GM23338 (cell line): ENCODE measurements at regions not wholly inside any gene's neighbourhood (a gene's known extent, or its start where the extent isn't known, plus 50 kb on each side); places are given as distances from the start of the nearest gene placed in this dataset.
"Not testable (repeated sequence)": the region's sequence is repeated elsewhere in the genome, so short reads cannot be mapped to it uniquely, and the experiment has no call there.

Source experiments
- ATAC-seq: fragments of 200-7000 bp; cut with Tn5 transposase; 3 replicates; pipeline ENCODE4 v1.9.1; 2020
- DNase-seq: peaks from one replicate; pipeline ENCODE4 v3.0.0-alpha.2; 2015; ENCODE audit warnings: low spot score
- H2AFZ ChIP-seq: fragments of 200-600 bp; sonication (generic); 2 replicates; pipeline ENCODE4 v1.8.0; 2016; ENCODE audit warnings: antibody characterized with exemption, mild to moderate bottlenecking, moderate library complexity
- H3F3A ChIP-seq: fragments of 200-600 bp; sonication (generic); replicated peaks from 2 replicates; pipeline ENCODE4 v1.8.0; 2017; ENCODE audit warnings: antibody characterized with exemption, mixed run types, low read depth
- H3K27ac ChIP-seq: fragments of 200-600 bp; sonication (generic); 2 replicates; pipeline ENCODE4 v1.6.1; 2016; ENCODE audit warnings: low read depth
- H3K27me3 ChIP-seq: fragments of 200-600 bp; sonication (generic); 2 replicates; pipeline ENCODE4 v1.8.0; 2016; ENCODE audit warnings: mild to moderate bottlenecking, mixed run types, moderate library complexity; ENCODE audit not compliant: insufficient read depth
- H3K36me3 ChIP-seq: fragments of 200-600 bp; sonication (generic); 2 replicates; pipeline ENCODE4 v1.8.0; 2016; ENCODE audit warnings: mild to moderate bottlenecking; ENCODE audit not compliant: insufficient read depth
- H3K4me1 ChIP-seq: fragments of 200-600 bp; sonication (generic); 2 replicates; pipeline ENCODE4 v1.8.0; 2016; ENCODE audit warnings: mild to moderate bottlenecking, moderate library complexity; ENCODE audit not compliant: insufficient read depth
- H3K4me2 ChIP-seq: fragments of 200-600 bp; sonication (generic); 2 replicates; pipeline ENCODE4 v1.7.1; 2017; ENCODE audit warnings: mixed run types
- H3K4me3 ChIP-seq: fragments of 200-600 bp; sonication (generic); 2 replicates; pipeline ENCODE4 v1.6.1; 2016; ENCODE audit warnings: mixed run types
- H3K79me2 ChIP-seq: fragments of 200-600 bp; sonication (generic); replicated peaks from 2 replicates; pipeline ENCODE4 v1.8.0; 2017; ENCODE audit warnings: mild to moderate bottlenecking; ENCODE audit not compliant: insufficient read depth
- H3K9me2 ChIP-seq: fragments of 200-600 bp; sonication (generic); 2 replicates; pipeline ENCODE4 v1.8.0; 2017; ENCODE audit not compliant: insufficient read depth
- H4K20me1 ChIP-seq: fragments of 200-600 bp; sonication (generic); replicated peaks from 2 replicates; pipeline ENCODE4 v1.8.0; 2017; ENCODE audit warnings: mild to moderate bottlenecking; ENCODE audit not compliant: insufficient read depth
- H3K27ac Mint-ChIP-seq: 2 replicates; pipeline ENCODE4 v1.8.0; 2020; ENCODE audit warnings: inconsistent platforms, mild to moderate bottlenecking, moderate library complexity, mixed read lengths
- H3K27me3 Mint-ChIP-seq: 3 replicates; pipeline ENCODE4 v1.8.0; 2022; ENCODE audit warnings: low read depth, mild to moderate bottlenecking, moderate library complexity, mixed read lengths, inconsistent platforms; ENCODE audit not compliant: insufficient read depth, poor library complexity
- H3K36me3 Mint-ChIP-seq: 3 replicates; pipeline ENCODE4 v1.8.0; 2021; ENCODE audit warnings: low read depth, mild to moderate bottlenecking, inconsistent platforms, moderate library complexity, mixed read lengths
- H3K4me1 Mint-ChIP-seq: 3 replicates; pipeline ENCODE4 v1.8.0; 2020; ENCODE audit warnings: mild to moderate bottlenecking, inconsistent platforms, mixed read lengths
- H3K4me3 Mint-ChIP-seq: 3 replicates; pipeline ENCODE4 v1.8.0; 2021; ENCODE audit warnings: moderate library complexity, mild to moderate bottlenecking, inconsistent platforms, mixed read lengths
- H3K9me3 Mint-ChIP-seq: 3 replicates; pipeline ENCODE4 v1.8.0; 2020; ENCODE audit warnings: moderate library complexity, mild to moderate bottlenecking, inconsistent platforms, mixed read lengths
- TF ChIP-seq, protein P1 (sequence below): fragments of 250-450 bp; sonication (Bioruptor Pico); IDR thresholded peaks from 2 replicates; pipeline ENCODE4 v1.5.0; 2020; ENCODE audit warnings: mild to moderate bottlenecking, moderate library complexity
- TF ChIP-seq, protein P2 (sequence below): IDR thresholded peaks from one replicate; pipeline ENCODE4 v1.6.1; 2018; ENCODE audit warnings: antibody characterized with exemption; ENCODE audit not compliant: unreplicated experiment

DNA sequence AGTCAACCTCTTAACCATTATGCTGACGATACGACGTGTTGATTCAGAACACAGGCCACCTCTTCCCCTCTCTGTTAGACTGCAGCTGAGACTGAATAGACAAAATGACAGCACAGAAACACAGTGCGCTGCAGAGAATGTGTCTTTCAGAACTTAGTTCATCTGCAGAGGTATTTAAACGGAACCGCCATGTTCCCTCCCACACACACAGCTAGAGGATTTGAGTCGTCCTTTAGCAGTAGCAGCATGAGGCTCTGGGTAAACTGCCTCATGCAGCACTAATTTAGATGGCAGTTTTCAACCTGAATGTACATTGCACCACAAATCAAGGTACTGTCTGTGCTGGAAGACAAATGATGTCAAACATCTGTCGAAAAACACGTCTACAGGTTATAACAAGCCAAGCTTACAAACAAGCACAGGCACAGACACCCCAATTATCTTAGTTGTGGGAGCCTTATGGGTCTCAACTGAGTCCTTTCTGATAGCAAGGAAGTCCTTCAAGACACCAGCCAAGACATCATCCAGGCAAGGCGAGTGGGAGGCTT lies 76.6 kb upstream of the LRRC4C start (continued):
- TF ChIP-seq, protein P1, sequence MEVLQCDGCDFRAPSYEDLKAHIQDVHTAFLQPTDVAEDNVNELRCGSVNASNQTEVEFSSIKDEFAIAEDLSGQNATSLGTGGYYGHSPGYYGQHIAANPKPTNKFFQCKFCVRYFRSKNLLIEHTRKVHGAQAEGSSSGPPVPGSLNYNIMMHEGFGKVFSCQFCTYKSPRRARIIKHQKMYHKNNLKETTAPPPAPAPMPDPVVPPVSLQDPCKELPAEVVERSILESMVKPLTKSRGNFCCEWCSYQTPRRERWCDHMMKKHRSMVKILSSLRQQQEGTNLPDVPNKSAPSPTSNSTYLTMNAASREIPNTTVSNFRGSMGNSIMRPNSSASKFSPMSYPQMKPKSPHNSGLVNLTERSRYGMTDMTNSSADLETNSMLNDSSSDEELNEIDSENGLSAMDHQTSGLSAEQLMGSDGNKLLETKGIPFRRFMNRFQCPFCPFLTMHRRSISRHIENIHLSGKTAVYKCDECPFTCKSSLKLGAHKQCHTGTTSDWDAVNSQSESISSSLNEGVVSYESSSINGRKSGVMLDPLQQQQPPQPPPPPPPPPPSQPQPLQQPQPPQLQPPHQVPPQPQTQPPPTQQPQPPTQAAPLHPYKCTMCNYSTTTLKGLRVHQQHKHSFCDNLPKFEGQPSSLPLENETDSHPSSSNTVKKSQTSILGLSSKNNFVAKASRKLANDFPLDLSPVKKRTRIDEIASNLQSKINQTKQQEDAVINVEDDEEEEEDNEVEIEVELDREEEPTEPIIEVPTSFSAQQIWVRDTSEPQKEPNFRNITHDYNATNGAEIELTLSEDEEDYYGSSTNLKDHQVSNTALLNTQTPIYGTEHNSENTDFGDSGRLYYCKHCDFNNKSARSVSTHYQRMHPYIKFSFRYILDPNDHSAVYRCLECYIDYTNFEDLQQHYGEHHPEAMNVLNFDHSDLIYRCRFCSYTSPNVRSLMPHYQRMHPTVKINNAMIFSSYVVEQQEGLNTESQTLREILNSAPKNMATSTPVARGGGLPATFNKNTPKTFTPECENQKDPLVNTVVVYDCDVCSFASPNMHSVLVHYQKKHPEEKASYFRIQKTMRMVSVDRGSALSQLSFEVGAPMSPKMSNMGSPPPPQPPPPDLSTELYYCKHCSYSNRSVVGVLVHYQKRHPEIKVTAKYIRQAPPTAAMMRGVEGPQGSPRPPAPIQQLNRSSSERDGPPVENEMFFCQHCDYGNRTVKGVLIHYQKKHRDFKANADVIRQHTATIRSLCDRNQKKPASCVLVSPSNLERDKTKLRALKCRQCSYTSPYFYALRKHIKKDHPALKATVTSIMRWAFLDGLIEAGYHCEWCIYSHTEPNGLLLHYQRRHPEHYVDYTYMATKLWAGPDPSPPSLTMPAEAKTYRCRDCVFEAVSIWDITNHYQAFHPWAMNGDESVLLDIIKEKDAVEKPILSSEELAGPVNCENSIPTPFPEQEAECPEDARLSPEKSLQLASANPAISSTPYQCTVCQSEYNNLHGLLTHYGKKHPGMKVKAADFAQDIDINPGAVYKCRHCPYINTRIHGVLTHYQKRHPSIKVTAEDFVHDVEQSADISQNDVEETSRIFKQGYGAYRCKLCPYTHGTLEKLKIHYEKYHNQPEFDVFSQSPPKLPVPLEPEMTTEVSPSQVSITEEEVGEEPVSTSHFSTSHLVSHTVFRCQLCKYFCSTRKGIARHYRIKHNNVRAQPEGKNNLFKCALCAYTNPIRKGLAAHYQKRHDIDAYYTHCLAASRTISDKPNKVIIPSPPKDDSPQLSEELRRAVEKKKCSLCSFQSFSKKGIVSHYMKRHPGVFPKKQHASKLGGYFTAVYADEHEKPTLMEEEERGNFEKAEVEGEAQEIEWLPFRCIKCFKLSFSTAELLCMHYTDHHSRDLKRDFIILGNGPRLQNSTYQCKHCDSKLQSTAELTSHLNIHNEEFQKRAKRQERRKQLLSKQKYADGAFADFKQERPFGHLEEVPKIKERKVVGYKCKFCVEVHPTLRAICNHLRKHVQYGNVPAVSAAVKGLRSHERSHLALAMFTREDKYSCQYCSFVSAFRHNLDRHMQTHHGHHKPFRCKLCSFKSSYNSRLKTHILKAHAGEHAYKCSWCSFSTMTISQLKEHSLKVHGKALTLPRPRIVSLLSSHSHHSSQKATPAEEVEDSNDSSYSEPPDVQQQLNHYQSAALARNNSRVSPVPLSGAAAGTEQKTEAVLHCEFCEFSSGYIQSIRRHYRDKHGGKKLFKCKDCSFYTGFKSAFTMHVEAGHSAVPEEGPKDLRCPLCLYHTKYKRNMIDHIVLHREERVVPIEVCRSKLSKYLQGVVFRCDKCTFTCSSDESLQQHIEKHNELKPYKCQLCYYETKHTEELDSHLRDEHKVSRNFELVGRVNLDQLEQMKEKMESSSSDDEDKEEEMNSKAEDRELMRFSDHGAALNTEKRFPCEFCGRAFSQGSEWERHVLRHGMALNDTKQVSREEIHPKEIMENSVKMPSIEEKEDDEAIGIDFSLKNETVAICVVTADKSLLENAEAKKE (CRISPR knock-in tag) = no peak
- TF ChIP-seq, protein P2, sequence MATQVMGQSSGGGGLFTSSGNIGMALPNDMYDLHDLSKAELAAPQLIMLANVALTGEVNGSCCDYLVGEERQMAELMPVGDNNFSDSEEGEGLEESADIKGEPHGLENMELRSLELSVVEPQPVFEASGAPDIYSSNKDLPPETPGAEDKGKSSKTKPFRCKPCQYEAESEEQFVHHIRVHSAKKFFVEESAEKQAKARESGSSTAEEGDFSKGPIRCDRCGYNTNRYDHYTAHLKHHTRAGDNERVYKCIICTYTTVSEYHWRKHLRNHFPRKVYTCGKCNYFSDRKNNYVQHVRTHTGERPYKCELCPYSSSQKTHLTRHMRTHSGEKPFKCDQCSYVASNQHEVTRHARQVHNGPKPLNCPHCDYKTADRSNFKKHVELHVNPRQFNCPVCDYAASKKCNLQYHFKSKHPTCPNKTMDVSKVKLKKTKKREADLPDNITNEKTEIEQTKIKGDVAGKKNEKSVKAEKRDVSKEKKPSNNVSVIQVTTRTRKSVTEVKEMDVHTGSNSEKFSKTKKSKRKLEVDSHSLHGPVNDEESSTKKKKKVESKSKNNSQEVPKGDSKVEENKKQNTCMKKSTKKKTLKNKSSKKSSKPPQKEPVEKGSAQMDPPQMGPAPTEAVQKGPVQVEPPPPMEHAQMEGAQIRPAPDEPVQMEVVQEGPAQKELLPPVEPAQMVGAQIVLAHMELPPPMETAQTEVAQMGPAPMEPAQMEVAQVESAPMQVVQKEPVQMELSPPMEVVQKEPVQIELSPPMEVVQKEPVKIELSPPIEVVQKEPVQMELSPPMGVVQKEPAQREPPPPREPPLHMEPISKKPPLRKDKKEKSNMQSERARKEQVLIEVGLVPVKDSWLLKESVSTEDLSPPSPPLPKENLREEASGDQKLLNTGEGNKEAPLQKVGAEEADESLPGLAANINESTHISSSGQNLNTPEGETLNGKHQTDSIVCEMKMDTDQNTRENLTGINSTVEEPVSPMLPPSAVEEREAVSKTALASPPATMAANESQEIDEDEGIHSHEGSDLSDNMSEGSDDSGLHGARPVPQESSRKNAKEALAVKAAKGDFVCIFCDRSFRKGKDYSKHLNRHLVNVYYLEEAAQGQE = no peak

DNA sequence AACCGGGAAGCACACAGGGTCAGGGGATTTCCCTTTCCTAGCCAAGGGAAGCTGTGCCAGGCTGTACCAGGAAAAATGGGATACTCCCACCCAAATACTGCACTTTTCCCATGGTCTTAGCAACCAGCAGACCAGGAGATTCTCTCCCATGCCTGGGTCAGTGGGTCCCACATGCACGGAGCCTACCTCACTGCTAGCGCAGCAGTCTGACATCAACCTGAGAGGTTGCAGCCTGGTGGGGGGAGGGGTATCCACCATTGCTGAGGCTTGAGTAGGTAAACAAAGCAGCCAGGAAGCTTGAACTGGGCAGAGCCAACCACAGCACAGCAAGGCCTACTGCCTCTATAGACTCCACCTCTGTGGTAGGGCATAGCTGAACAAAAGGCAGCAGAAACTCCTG lies 85.5 kb upstream of the LRRC4C start:
- DNase-seq (peak; percentile 25), ATAC-seq (peak; percentile 56)
- not testable (repeated sequence) for H3K4me1 ChIP-seq, H3K4me1 Mint-ChIP-seq, H3K27me3 Mint-ChIP-seq, H3K27ac Mint-ChIP-seq, H3K4me3 Mint-ChIP-seq, H3K27me3 ChIP-seq, H3K36me3 Mint-ChIP-seq, H3K9me2 ChIP-seq, H3F3A ChIP-seq, H3K36me3 ChIP-seq, H3K4me3 ChIP-seq, H3K4me2 ChIP-seq, H3K27ac ChIP-seq, H3K79me2 ChIP-seq, H4K20me1 ChIP-seq
- H3K9me3 Mint-ChIP-seq = peaks cover 15% of the 10 kb centered on the region
- peak overlapping the region; percentile 89; the same call in 1 of the 2 replicates for H2AFZ ChIP-seq
